C4-2B (cell line): ENCODE measurements at regions not wholly inside any gene's neighbourhood (a gene's known extent, or its start where the extent isn't known, plus 50 kb on each side); places are given as distances from the start of the nearest gene placed in this dataset.

ENCODE experiments used
- CTCF ChIP-seq: fragments of 450-650 bp; conservative IDR thresholded peaks from 2 replicates; pipeline ENCODE4 v1.5.1; 2017; ENCODE audit warnings: mild to moderate bottlenecking
- ZFX ChIP-seq: fragments of 450-650 bp; IDR thresholded peaks from 2 replicates; pipeline ENCODE4 v1.6.1; 2017

GRCh38 chr7:9523579-9523978 lies 1090.2 kb downstream of the NXPH1 start:
- TF ChIP-seq CTCF (no peak), ZFX (no peak)
